Epithelial cell of proximal tubule (primary cell): ENCODE measurements at regions not wholly inside any gene's neighbourhood (a gene's known extent, or its start where the extent isn't known, plus 50 kb on each side); places are given as distances from the start of the nearest gene placed in this dataset.
A peak's percentile ranks its signal among the peaks of the same experiment; 100 is the strongest.
"Not testable (repeated sequence)": the region's sequence is repeated elsewhere in the genome, so short reads cannot be mapped to it uniquely, and the experiment has no call there.

ENCODE experiments used
- DNase-seq: peaks from one replicate; pipeline ENCODE4 v3.0.0-alpha.2; 2011; ENCODE audit warnings: low read depth
- H3K4me3 ChIP-seq: 2 replicates; pipeline ENCODE4 v1.5.1; 2011; ENCODE audit warnings: low read depth, mild to moderate bottlenecking, low read length
- TF ChIP-seq, protein P1 (sequence below): conservative IDR thresholded peaks from 2 replicates; pipeline ENCODE4 v1.5.1; 2012; ENCODE audit warnings: low read depth, mild to moderate bottlenecking, low read length

DNA sequence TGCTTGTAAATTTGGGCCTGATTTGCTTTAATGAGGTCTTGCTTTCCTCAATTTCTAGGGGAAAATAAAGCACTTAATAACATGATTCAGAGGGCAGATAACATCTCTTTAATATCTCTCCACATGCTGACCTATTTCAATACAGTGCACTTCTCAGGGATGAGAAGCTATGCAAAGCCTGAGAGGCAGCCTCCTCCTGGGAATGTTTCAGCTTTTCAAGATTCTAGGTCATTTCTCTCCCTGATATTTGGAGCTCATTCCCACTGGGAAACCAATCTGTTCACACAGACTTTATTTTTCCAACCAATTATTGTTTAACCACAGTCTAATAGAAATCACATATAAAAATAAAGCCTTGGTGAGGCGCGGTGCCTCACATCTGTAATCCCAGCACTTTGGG lies 67.0 kb upstream of the LSAMP start:
- TF ChIP-seq, protein P1, sequence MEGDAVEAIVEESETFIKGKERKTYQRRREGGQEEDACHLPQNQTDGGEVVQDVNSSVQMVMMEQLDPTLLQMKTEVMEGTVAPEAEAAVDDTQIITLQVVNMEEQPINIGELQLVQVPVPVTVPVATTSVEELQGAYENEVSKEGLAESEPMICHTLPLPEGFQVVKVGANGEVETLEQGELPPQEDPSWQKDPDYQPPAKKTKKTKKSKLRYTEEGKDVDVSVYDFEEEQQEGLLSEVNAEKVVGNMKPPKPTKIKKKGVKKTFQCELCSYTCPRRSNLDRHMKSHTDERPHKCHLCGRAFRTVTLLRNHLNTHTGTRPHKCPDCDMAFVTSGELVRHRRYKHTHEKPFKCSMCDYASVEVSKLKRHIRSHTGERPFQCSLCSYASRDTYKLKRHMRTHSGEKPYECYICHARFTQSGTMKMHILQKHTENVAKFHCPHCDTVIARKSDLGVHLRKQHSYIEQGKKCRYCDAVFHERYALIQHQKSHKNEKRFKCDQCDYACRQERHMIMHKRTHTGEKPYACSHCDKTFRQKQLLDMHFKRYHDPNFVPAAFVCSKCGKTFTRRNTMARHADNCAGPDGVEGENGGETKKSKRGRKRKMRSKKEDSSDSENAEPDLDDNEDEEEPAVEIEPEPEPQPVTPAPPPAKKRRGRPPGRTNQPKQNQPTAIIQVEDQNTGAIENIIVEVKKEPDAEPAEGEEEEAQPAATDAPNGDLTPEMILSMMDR = no peak
- DNase-seq = no peak
- no peak overlapping the region for H3K4me3 ChIP-seq

DNA sequence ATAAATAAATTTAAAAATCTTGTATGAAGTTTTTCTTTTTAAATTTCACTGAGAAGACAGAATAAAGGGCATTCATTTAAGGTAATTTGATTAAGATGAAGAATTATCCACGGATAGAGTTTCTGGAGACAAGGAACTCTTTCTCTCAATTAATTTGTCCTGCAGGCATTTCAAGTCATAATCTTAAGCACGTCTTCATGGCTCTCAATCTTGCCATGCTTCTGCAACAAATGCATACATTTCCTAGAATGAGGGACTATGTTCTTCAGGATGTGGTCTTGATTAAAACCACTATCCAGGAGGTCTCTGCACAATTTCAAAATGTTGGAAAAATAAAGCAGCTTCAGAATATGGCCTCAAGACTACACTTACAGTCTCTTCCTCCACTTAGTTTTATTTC lies 67.6 kb upstream of the LSAMP start:
- TF ChIP-seq, protein P1 = no peak
- no peak overlapping the region for H3K4me3 ChIP-seq

DNA sequence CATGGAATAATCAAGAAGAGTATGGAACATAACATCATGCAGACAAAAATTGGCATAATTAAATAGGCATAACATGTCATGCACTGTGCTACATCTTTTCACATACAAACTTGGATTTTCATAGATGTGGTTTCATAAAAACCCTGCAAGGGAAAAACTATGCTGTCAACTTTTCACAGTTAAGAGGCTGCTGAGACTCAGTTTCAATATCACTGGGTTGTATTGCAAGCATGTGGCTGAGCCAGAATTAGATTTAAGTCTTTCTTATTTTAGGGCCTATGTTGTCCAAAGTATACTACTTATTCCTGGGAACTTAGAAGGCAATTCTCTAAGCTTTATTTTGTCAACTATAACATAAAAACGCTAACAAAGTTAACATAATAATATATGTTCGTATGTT lies 70.7 kb upstream of the LSAMP start:
- TF ChIP-seq, protein P1 = no peak
- no peak overlapping the region for H3K4me3 ChIP-seq
- no peak for DNase-seq

More for the DNA sequence above, 67.6 kb upstream of the LSAMP start:
- no peak for DNase-seq

DNA sequence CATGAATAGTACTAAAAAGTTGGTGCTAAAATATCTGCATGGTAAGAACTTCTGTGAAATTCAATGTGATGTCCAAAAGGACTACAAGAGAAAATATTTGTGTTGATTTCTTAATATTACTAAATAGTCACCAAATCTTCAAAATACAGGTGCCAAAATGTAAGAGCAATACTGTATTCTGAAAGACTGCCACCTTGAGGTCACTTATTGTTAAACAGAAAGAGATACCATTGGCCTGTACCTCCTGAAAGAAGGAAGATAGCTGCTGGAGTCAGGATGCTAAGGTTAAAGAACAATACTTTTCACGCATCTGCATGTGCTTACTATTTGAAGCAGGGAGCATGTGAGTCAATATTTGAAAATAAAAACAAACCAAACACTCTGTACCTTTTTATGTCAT lies 72.0 kb upstream of the LSAMP start:
- DNase-seq = no peak
- TF ChIP-seq, protein P1 = peak; percentile 52
- no peak overlapping the region for H3K4me3 ChIP-seq

DNA sequence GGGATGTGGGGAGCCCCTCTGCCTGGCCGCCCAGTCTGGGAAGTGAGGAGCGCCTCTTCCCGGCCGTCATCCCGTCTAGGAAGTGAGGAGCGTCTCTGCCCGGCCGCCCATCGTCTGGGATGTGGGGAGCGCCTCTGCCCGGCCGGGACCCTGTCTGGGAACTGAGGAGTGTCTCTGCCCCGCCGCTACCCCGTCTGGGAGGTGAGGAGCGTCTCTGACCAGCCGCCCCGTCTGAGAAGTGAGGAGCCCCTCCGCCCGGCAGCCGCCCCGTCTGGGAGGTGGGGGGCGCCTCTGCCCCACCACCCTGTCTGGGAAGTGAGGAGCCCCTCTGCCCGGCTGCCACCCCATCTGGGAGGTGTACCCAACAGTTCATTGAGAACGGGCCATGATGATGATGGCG lies 73.8 kb upstream of the LSAMP start:
- not testable (repeated sequence) for H3K4me3 ChIP-seq, DNase-seq

DNA sequence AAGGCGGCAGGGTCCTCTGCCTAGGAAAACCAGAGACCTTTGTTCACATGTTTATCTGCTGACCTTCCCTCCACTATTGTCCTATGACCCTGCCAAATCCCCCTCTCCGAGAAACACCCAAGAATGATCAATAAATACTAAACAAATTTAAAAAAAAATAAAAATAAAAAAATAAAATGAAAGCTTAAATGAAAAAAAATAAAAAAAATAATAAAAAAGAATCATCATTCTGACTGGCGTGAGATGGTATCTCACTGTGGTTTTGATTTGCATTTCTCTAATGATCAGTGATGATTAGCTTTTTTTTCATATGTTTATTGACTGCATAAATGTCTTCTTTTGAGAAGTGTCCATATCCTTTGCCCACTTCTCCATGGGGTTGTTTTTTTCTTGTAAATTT lies 74.5 kb upstream of the LSAMP start:
- H3K4me3 ChIP-seq, DNase-seq: not testable (repeated sequence)

DNA sequence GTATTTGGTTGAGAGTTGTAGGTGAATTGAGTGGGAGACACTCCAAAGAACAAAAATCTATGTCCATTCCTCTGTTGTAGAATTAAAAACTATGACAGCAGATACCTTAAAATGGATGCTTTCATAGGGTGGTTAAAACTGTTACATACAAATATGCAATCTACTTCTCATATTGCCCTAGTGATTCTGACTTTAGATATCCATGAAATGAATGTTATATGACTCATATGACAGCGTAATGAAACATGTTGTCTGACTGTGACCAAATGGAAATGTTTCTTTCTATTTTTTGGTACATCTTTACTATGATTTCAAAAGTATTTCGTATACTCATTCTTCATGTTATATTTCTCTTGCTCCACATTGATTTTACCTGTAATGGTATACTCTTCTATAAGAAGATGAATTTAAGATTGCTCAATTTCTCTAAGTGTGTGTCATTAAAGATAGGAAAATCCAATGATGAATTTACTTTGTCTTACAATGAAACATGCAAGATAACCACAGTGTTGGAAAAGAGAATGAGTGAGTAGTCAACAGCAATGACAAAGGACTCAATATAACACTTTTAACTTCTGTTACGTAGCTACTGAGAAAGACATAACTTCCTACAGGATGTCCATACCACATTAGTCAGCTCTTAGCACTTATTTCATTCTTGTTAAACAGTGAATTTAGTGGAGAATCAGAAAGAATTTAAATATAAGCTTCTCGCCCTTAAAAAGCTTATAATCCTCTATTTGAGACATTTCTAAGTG lies 79.3 kb upstream of the LSAMP start:
- H3K4me3 ChIP-seq = no peak overlapping the region
- TF ChIP-seq, protein P1 = no peak
- DNase-seq = no peak

DNA sequence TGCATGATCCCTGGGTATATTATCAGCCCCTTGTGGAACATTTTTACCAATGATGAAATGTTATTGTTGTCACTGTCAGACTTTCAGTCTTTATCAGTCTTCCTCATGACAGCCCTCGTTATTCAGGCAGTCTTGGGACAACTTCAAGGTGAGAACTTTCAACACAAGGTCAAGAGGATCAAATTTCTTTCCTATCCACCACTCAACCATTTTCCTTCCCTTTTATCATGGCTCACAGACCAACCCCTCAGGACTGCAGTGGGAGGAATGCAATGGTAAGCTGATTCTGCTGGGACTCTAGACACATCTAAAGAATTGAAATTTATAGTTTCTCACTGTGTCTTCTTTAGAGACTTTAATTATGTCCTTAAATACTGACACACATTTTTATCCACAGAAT lies 107.0 kb upstream of the LSAMP start:
- no peak overlapping the region for H3K4me3 ChIP-seq
- TF ChIP-seq, protein P1 = no peak
- DNase-seq = no peak
